ENCODE measurements at regions not wholly inside any gene's neighbourhood (a gene's known extent, or its start where the extent isn't known, plus 50 kb on each side); places are given as distances from the start of the nearest gene placed in this dataset.
"Not testable (repeated sequence)": the region's sequence is repeated elsewhere in the genome, so short reads cannot be mapped to it uniquely, and the experiment has no call there.

GRCh38 chr4:81783558-81783957 is 311.9 kb upstream of the RASGEF1B start:
- H2BK12ac ChIP-seq (ENCODE audit: low read length in 2 of 2) = no peak overlapping the region
- H2AK5ac ChIP-seq (ENCODE audit: low read length, severe bottlenecking) = no peak overlapping the region
- H4K91ac ChIP-seq (ENCODE audit: low read length) = no peak overlapping the region
- H2AFZ ChIP-seq (ENCODE audit: low read depth, low read length) = no peak overlapping the region
- H3K4ac ChIP-seq (ENCODE audit: low read depth in 1 of 2, low read length in 2 of 2) = no peak overlapping the region
- no peaks in the 10 kb centered on the region for H3K27me3 ChIP-seq (ENCODE audit: control insufficient read depth in 1 of 2, insufficient read depth in 1 of 2, low read length in 2 of 2)
- H2BK120ac ChIP-seq (ENCODE audit: low read depth, low read length) = no peak overlapping the region
- H4K8ac ChIP-seq (ENCODE audit: low read length) = no peak overlapping the region
- 100% methylated on average over 2 of the region's 2 CpGs for WGBS
- H3K9ac ChIP-seq (ENCODE audit: low read length) = no peak overlapping the region
- H3K14ac ChIP-seq (ENCODE audit: low read length in 2 of 2) = no peak overlapping the region
- no peak overlapping the region for H3K23ac ChIP-seq (ENCODE audit: low read length in 2 of 2)
- DNase-seq = no peak
- no peak overlapping the region for H3K27ac ChIP-seq (ENCODE audit: low read length, poor library complexity, severe bottlenecking)
- no peak overlapping the region for H3K4me2 ChIP-seq (ENCODE audit: low read length, poor library complexity, severe bottlenecking)
- no peaks in the 10 kb centered on the region for H3K9me3 ChIP-seq (ENCODE audit: control insufficient read depth, low read length)
- H3K18ac ChIP-seq (ENCODE audit: low read depth in 1 of 2, low read length in 2 of 2) = no peak overlapping the region
- H3K79me1 ChIP-seq (replicated peaks; ENCODE audit: low read length, poor library complexity, severe bottlenecking) = no peaks in the 10 kb centered on the region
- H2BK5ac ChIP-seq (ENCODE audit: low read depth, low read length, poor library complexity, severe bottlenecking) = no peak overlapping the region
- no peak overlapping the region for H2BK15ac ChIP-seq (ENCODE audit: low read depth, poor library complexity, severe bottlenecking)
- peaks cover 1% of the 10 kb centered on the region for H3K4me1 ChIP-seq (ENCODE audit: control insufficient read depth, insufficient read depth, low read depth, low read length)
- no peak overlapping the region for H3K4me3 ChIP-seq (ENCODE audit: insufficient read depth in 1 of 2, low read depth in 1 of 2, low read length in 2 of 2)
- H3K36me3 ChIP-seq (ENCODE audit: control insufficient read depth in 1 of 2, insufficient read depth in 2 of 2, low read depth in 1 of 2, low read length in 2 of 2) = no peaks in the 10 kb centered on the region

- H3K14ac ChIP-seq (ENCODE audit: low read length in 2 of 2) = no peak overlapping the region
- H3K4me2 ChIP-seq (ENCODE audit: low read length, poor library complexity, severe bottlenecking) = no peak overlapping the region
- peaks cover 1% of the 10 kb centered on the region for H3K4me1 ChIP-seq (ENCODE audit: control insufficient read depth, insufficient read depth, low read depth, low read length)
- H3K36me3 ChIP-seq (ENCODE audit: control insufficient read depth in 1 of 2, insufficient read depth in 2 of 2, low read depth in 1 of 2, low read length in 2 of 2) = no peaks in the 10 kb centered on the region
- H3K79me1 ChIP-seq (replicated peaks; ENCODE audit: low read length, poor library complexity, severe bottlenecking) = no peaks in the 10 kb centered on the region
- WGBS = 83% methylated on average over 1 of the region's 2 CpGs
- H3K27me3 ChIP-seq (ENCODE audit: control insufficient read depth in 1 of 2, insufficient read depth in 1 of 2, low read length in 2 of 2) = no peaks in the 10 kb centered on the region
- H2BK120ac ChIP-seq (ENCODE audit: low read depth, low read length) = no peak overlapping the region
- no peaks in the 10 kb centered on the region for H3K9me3 ChIP-seq (ENCODE audit: control insufficient read depth, low read length)
- H2AFZ ChIP-seq (ENCODE audit: low read depth, low read length) = no peak overlapping the region
- no peak overlapping the region for H3K4ac ChIP-seq (ENCODE audit: low read depth in 1 of 2, low read length in 2 of 2)
- no peak overlapping the region for H4K91ac ChIP-seq (ENCODE audit: low read length)
- H4K8ac ChIP-seq (ENCODE audit: low read length) = no peak overlapping the region
- no peak for DNase-seq
- H3K27ac ChIP-seq (ENCODE audit: low read length, poor library complexity, severe bottlenecking) = no peak overlapping the region
- no peak overlapping the region for H3K4me3 ChIP-seq (ENCODE audit: insufficient read depth in 1 of 2, low read depth in 1 of 2, low read length in 2 of 2)
- no peak overlapping the region for H2BK15ac ChIP-seq (ENCODE audit: low read depth, poor library complexity, severe bottlenecking)
- H2AK5ac ChIP-seq (ENCODE audit: low read length, severe bottlenecking) = no peak overlapping the region
- no peak overlapping the region for H3K23ac ChIP-seq (ENCODE audit: low read length in 2 of 2)
- H3K18ac ChIP-seq (ENCODE audit: low read depth in 1 of 2, low read length in 2 of 2) = no peak overlapping the region
- no peak overlapping the region for H2BK5ac ChIP-seq (ENCODE audit: low read depth, low read length, poor library complexity, severe bottlenecking)
- no peak overlapping the region for H2BK12ac ChIP-seq (ENCODE audit: low read length in 2 of 2)
- H3K9ac ChIP-seq (ENCODE audit: low read length) = no peak overlapping the region
These were observed 310.1 kb upstream of the RASGEF1B start for GRCh38 chr4:81781799-81782198.

DNA sequence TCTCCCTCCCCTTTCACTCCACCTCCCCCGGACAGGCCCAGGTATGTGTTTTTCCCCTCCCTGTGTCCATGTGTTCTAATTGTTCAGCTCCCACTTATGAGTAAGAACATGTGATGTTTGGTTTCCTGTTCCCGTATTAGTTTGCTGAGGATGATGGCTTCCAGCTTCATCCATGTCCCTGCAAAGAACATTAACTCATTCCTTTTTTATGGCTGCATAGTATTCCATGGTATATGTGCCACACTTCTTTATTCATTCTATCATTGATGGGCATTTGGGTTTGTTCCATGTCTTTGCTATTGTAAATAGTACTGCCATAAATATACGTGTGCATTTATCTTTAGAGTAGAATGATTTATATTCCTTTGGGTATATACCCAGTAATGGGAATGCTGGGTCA is 306.0 kb upstream of the RASGEF1B start:
- WGBS = 100% methylated on average over 1 of the region's 3 CpGs
- H3K23ac ChIP-seq (ENCODE audit: low read length in 2 of 2); H3K27me3 ChIP-seq (ENCODE audit: control insufficient read depth in 1 of 2, insufficient read depth in 1 of 2, low read length in 2 of 2); H3K9ac ChIP-seq (ENCODE audit: low read length); H4K91ac ChIP-seq (ENCODE audit: low read length); H2BK15ac ChIP-seq (ENCODE audit: low read depth, poor library complexity, severe bottlenecking); H3K27ac ChIP-seq (ENCODE audit: low read length, poor library complexity, severe bottlenecking); H2BK5ac ChIP-seq (ENCODE audit: low read depth, low read length, poor library complexity, severe bottlenecking); H4K8ac ChIP-seq (ENCODE audit: low read length); H3K36me3 ChIP-seq (ENCODE audit: control insufficient read depth in 1 of 2, insufficient read depth in 2 of 2, low read depth in 1 of 2, low read length in 2 of 2); H3K79me1 ChIP-seq (replicated peaks; ENCODE audit: low read length, poor library complexity, severe bottlenecking); H3K18ac ChIP-seq (ENCODE audit: low read depth in 1 of 2, low read length in 2 of 2); H3K9me3 ChIP-seq (ENCODE audit: control insufficient read depth, low read length); H3K4me2 ChIP-seq (ENCODE audit: low read length, poor library complexity, severe bottlenecking); H3K14ac ChIP-seq (ENCODE audit: low read length in 2 of 2); H2AK5ac ChIP-seq (ENCODE audit: low read length, severe bottlenecking); H3K4me3 ChIP-seq (ENCODE audit: insufficient read depth in 1 of 2, low read depth in 1 of 2, low read length in 2 of 2); H3K4ac ChIP-seq (ENCODE audit: low read depth in 1 of 2, low read length in 2 of 2); H2BK12ac ChIP-seq (ENCODE audit: low read length in 2 of 2); H2AFZ ChIP-seq (ENCODE audit: low read depth, low read length); DNase-seq; H2BK120ac ChIP-seq (ENCODE audit: low read depth, low read length); H3K4me1 ChIP-seq (ENCODE audit: control insufficient read depth, insufficient read depth, low read depth, low read length): not testable (repeated sequence)

GRCh38 chr4:81776794-81777193 is 305.1 kb upstream of the RASGEF1B start:
- Histone ChIP-seq H2BK12ac (ENCODE audit: low read length in 2 of 2) (no peak overlapping the region), H3K4me2 (ENCODE audit: low read length, poor library complexity, severe bottlenecking) (no peak overlapping the region), H3K4me3 (ENCODE audit: insufficient read depth in 1 of 2, low read depth in 1 of 2, low read length in 2 of 2) (no peak overlapping the region), H3K23ac (ENCODE audit: low read length in 2 of 2) (no peak overlapping the region), H3K4ac (ENCODE audit: low read depth in 1 of 2, low read length in 2 of 2) (no peak overlapping the region), H2AK5ac (ENCODE audit: low read length, severe bottlenecking) (no peak overlapping the region), H3K14ac (ENCODE audit: low read length in 2 of 2) (no peak overlapping the region), H2BK120ac (ENCODE audit: low read depth, low read length) (no peak overlapping the region), H2AFZ (ENCODE audit: low read depth, low read length) (no peak overlapping the region), H3K18ac (ENCODE audit: low read depth in 1 of 2, low read length in 2 of 2) (no peak overlapping the region), H3K9ac (ENCODE audit: low read length) (no peak overlapping the region), H3K36me3 (ENCODE audit: control insufficient read depth in 1 of 2, insufficient read depth in 2 of 2, low read depth in 1 of 2, low read length in 2 of 2) (no peaks in the 10 kb centered on the region), H3K4me1 (ENCODE audit: control insufficient read depth, insufficient read depth, low read depth, low read length) (no peaks in the 10 kb centered on the region), H4K8ac (ENCODE audit: low read length) (no peak overlapping the region), H2BK5ac (ENCODE audit: low read depth, low read length, poor library complexity, severe bottlenecking) (no peak overlapping the region), H3K27me3 (ENCODE audit: control insufficient read depth in 1 of 2, insufficient read depth in 1 of 2, low read length in 2 of 2) (no peaks in the 10 kb centered on the region), H3K79me1 (replicated peaks; ENCODE audit: low read length, poor library complexity, severe bottlenecking) (no peaks in the 10 kb centered on the region), H3K9me3 (ENCODE audit: control insufficient read depth, low read length) (no peaks in the 10 kb centered on the region), H4K91ac (ENCODE audit: low read length) (no peak overlapping the region), H3K27ac (ENCODE audit: low read length, poor library complexity, severe bottlenecking) (no peak overlapping the region), H2BK15ac (ENCODE audit: low read depth, poor library complexity, severe bottlenecking) (no peak overlapping the region)
- no peak for DNase-seq

Measured in mesenchymal stem cell (in vitro differentiated cells and primary cell).